T-cell (primary cell): ENCODE measurements at regions not wholly inside any gene's neighbourhood (a gene's known extent, or its start where the extent isn't known, plus 50 kb on each side); places are given as distances from the start of the nearest gene placed in this dataset.

ENCODE experiments used
- ATAC-seq, 4 experiments: fragments of 200-7000 bp in 3 of 4; fragments of 150-1000 bp in 1 of 4; cut with Tn5 transposase; replicated peaks in 1 of 4; 1 replicate in 3 of 4; 2 replicates in 1 of 4; pipeline ENCODE4 v1.10.0; 2021; ENCODE audit warnings: moderate library complexity in 3 of 4, mild to moderate bottlenecking in 2 of 4, moderate number of reproducible peaks in 1 of 4
- CTCF ChIA-PET, 2 donors: fragments of 300-600 bp; sonication (Branson Sonifier 250); formaldehyde crosslinking; loops; one replicate each; lab custom pipeline; 2022; ENCODE audit warnings: antibody characterized with exemption in 2 of 2; lab: Charles Lee
- POLR2A ChIA-PET, 2 donors: fragments of 300-600 bp; sonication (Branson Sonifier 250); formaldehyde crosslinking; loops; one replicate each; lab custom pipeline; 2022; ENCODE audit warnings: antibody characterized with exemption in 2 of 2; lab: Charles Lee
- DNase-seq, 35 experiments: peaks; one replicate each; pipeline versions ENCODE4 v3.0.0 to v3.0.0-alpha.2; 2013 to 2023
- H3K27ac ChIP-seq: one replicate; pipeline ENCODE4 v1.5.1; 2013; ENCODE audit warnings: low read length
- H3K27me3 ChIP-seq, 2 experiments: replicated peaks in 1 of 2; 1 replicate in 1 of 2; 2 replicates in 1 of 2; pipeline versions ENCODE4 v1.6.1 to v1.7.0; 2013; ENCODE audit warnings: low read length in 1 of 2, mixed read lengths in 1 of 2; ENCODE audit not compliant: control insufficient read depth in 2 of 2, insufficient read depth in 2 of 2; ENCODE audit errors: extremely low read depth in 1 of 2
- H3K36me3 ChIP-seq, 2 donors: 1 replicate in 1 of 2; 2 replicates in 1 of 2; pipeline versions ENCODE4 v1.6.1 to v1.7.0; 2013; ENCODE audit warnings: low read length in 1 of 2; ENCODE audit not compliant: control insufficient read depth in 2 of 2, insufficient read depth in 1 of 2; ENCODE audit errors: extremely low read depth in 1 of 2
- H3K4me1 ChIP-seq, 2 experiments: 1 replicate in 1 of 2; 2 replicates in 1 of 2; pipeline versions ENCODE4 v1.6.1 to v1.7.0; 2013; ENCODE audit warnings: low read length in 2 of 2, mixed read lengths in 1 of 2; ENCODE audit not compliant: insufficient read depth in 2 of 2, control insufficient read depth in 1 of 2; ENCODE audit errors: extremely low read depth in 1 of 2
- H3K4me3 ChIP-seq, 2 donors: 1 replicate in 1 of 2; 2 replicates in 1 of 2; pipeline versions ENCODE4 v1.5.1 to v1.7.0; 2013; ENCODE audit warnings: mild to moderate bottlenecking in 2 of 2, low read length in 1 of 2, moderate library complexity in 1 of 2; ENCODE audit not compliant: control insufficient read depth in 1 of 2; ENCODE audit errors: extremely low read depth in 1 of 2
- H3K9me3 ChIP-seq: 2 replicates; pipeline ENCODE4 v1.7.0; 2013
- H3K27ac Mint-ChIP-seq, 2 donors: one replicate each; pipeline ENCODE4 v1.8.0; 2020 to 2021; ENCODE audit warnings: mild to moderate bottlenecking in 2 of 2, mixed read lengths in 2 of 2
- H3K27me3 Mint-ChIP-seq, 2 donors: one replicate each; pipeline ENCODE4 v1.8.0; 2021 to 2022; ENCODE audit warnings: mixed read lengths in 2 of 2
- H3K36me3 Mint-ChIP-seq: one replicate; pipeline ENCODE4 v1.8.0; 2021; ENCODE audit warnings: mixed read lengths
- H3K4me1 Mint-ChIP-seq, 3 donors: one replicate each; pipeline ENCODE4 v1.8.0; 2020 to 2022; ENCODE audit warnings: mixed read lengths in 3 of 3, mild to moderate bottlenecking in 1 of 3
- H3K4me3 Mint-ChIP-seq, 3 donors: one replicate each; pipeline ENCODE4 v1.8.0; 2020 to 2022; ENCODE audit warnings: mild to moderate bottlenecking in 3 of 3, mixed read lengths in 3 of 3, moderate library complexity in 3 of 3
- H3K9me3 Mint-ChIP-seq, 3 donors: one replicate each; pipeline ENCODE4 v1.8.0; 2020 to 2022; ENCODE audit warnings: mixed read lengths in 3 of 3
- WGBS: methylation state at CpG from one replicate; pipeline ENCODE4 v1.1.5; 2013; ENCODE audit warnings: missing lambda C conversion rate; ENCODE audit not compliant: insufficient coverage; 5-methylcytosine and 5-hydroxymethylcytosine counted together

GRCh38 chr1:200265104-200265503 lies 144.7 kb downstream of the ZNF281 start:
- no peak overlapping the region for H3K27ac ChIP-seq
- POLR2A ChIA-PET, result no interaction called here
- H3K36me3 Mint-ChIP-seq, result no peaks in the 10 kb centered on the region

GRCh38 chr1:200263203-200263602 lies 146.6 kb downstream of the ZNF281 start:
- H3K9me3 Mint-ChIP-seq, result no peaks in the 10 kb centered on the region
- H3K27ac Mint-ChIP-seq, result no peak overlapping the region
- H3K27me3 Mint-ChIP-seq, result no peaks in the 10 kb centered on the region
- H3K4me1 Mint-ChIP-seq, result peaks cover 0 to 5% (median 0%) of the 10 kb centered on the region in 3 donors
- Histone ChIP-seq H3K4me3 (no peak overlapping the region), H3K27me3 (no peaks in the 10 kb centered on the region), H3K9me3 (no peaks in the 10 kb centered on the region), H3K4me1 (no peaks in the 10 kb centered on the region), H3K27ac (no peak overlapping the region), H3K36me3 (no peaks in the 10 kb centered on the region)
- no peaks in the 10 kb centered on the region for H3K36me3 Mint-ChIP-seq
- ChIA-PET CTCF (interaction anchor here in 1 of 2 donors (0.6 kb wide), 1 partner anchor 737 kb away, joined by 5 read pairs; no protein-coding TSS in a partner anchor), POLR2A (no interaction called here)
- DNase-seq (no peak), ATAC-seq (no peak)
- H3K4me3 Mint-ChIP-seq, result no peak overlapping the region
- WGBS, result no CpG with 5 or more reads among the region's 3 CpGs

More at GRCh38 chr1:200265104-200265503, 144.7 kb downstream of the ZNF281 start:
- ATAC-seq (no peak), DNase-seq (no peak)
- Mint-ChIP-seq H3K27me3 (no peaks in the 10 kb centered on the region), H3K27ac (no peak overlapping the region), H3K9me3 (no peaks in the 10 kb centered on the region), H3K4me3 (no peak overlapping the region), H3K4me1 (peaks cover 0 to 5% (median 0%) of the 10 kb centered on the region in 3 donors)
- H3K4me1 ChIP-seq, result no peaks in the 10 kb centered on the region
- no peaks in the 10 kb centered on the region for H3K27me3 ChIP-seq
- no CpG with 5 or more reads among the region's 1 CpG for WGBS
- CTCF ChIA-PET, result no interaction called here
- H3K36me3 ChIP-seq, result no peaks in the 10 kb centered on the region
- no peaks in the 10 kb centered on the region for H3K9me3 ChIP-seq
- H3K4me3 ChIP-seq, result no peak overlapping the region

- ATAC-seq, result no peak
- POLR2A ChIA-PET, result no interaction called here
- CTCF ChIA-PET, result no interaction called here
- H3K27ac Mint-ChIP-seq, result no peak overlapping the region
- no peak overlapping the region for H3K27ac ChIP-seq
- H3K9me3 ChIP-seq, result no peaks in the 10 kb centered on the region
- H3K27me3 ChIP-seq, result no peaks in the 10 kb centered on the region
- H3K36me3 Mint-ChIP-seq, result no peaks in the 10 kb centered on the region
- 64% methylated on average over 2 of the region's 7 CpGs for WGBS
- H3K4me1 ChIP-seq, result no peaks in the 10 kb centered on the region
- H3K4me3 Mint-ChIP-seq, result no peak overlapping the region
- H3K9me3 Mint-ChIP-seq, result no peaks in the 10 kb centered on the region
- DNase-seq, result no peak
- no peaks in the 10 kb centered on the region for H3K27me3 Mint-ChIP-seq
- no peak overlapping the region for H3K4me3 ChIP-seq
- peaks cover 0 to 5% (median 0%) of the 10 kb centered on the region in 3 donors for H3K4me1 Mint-ChIP-seq
- no peaks in the 10 kb centered on the region for H3K36me3 ChIP-seq
Observed at GRCh38 chr1:200262326-200262965, 147.4 kb downstream of the ZNF281 start.

DNA sequence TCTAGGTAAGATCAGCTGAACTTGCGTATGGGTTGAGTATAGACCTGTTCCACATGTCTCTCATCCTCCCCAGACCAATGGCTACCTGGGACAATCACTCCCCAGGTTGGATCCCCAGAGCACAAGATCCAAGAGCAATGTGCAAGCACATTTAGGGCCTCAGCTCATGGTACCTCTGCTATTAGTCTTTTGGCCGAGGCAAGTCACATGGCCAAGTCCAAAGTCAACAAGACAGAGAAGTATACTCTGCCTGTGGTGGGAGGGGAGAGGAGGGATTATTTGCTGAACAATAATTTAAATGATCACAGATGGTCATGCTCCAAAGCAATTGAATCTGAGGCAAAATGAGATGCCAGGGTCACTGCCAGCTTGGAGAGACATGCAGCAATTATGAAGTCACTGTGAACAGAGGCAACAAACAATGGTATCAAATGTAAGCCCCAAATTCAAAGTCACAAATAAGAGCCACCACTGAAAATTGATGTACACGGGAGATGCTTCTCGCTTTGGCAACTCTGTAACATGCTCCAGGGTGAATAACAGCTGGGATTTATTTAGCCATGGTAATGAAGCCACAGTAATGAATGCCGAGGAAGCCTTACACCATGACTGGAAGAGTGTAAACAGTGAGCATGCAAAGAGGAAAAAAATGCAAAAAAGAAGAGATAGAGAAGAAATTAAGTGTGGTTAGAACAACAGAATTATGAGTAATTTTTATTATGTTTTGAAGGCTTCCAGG lies 149.1 kb downstream of the ZNF281 start:
- Mint-ChIP-seq H3K36me3 (no peaks in the 10 kb centered on the region), H3K4me3 (no peak overlapping the region), H3K27ac (no peak overlapping the region), H3K9me3 (no peaks in the 10 kb centered on the region), H3K27me3 (peaks cover 0 to 4% of the 10 kb centered on the region in 2 donors), H3K4me1 (peaks cover 0 to 5% (median 0%) of the 10 kb centered on the region in 3 donors)
- Histone ChIP-seq H3K27ac (no peak overlapping the region), H3K4me1 (no peaks in the 10 kb centered on the region), H3K27me3 (no peaks in the 10 kb centered on the region), H3K4me3 (no peak overlapping the region), H3K36me3 (no peaks in the 10 kb centered on the region), H3K9me3 (no peaks in the 10 kb centered on the region)
- ChIA-PET CTCF (interaction anchor here in 1 of 2 donors (0.5 kb wide), 1 partner anchor 11 kb away, joined by 5 read pairs; no protein-coding TSS in a partner anchor), POLR2A (no interaction called here)
- DNase-seq, result no peak
- no peak for ATAC-seq
- WGBS, result 100% methylated on average over 3 of the region's 5 CpGs

- no peak overlapping the region for H3K27ac Mint-ChIP-seq
- ChIA-PET POLR2A (no interaction called here), CTCF (interaction anchor here (0.6 to 1.3 kb wide), 3 partner anchors 227 to 561 kb away, joined by 3 to 8 read pairs (median 7); no protein-coding TSS in a partner anchor)
- no peaks in the 10 kb centered on the region for H3K9me3 ChIP-seq
- no peak overlapping the region for H3K27ac ChIP-seq
- H3K9me3 Mint-ChIP-seq, result no peaks in the 10 kb centered on the region
- peaks cover 0 to 4% of the 10 kb centered on the region in 2 donors for H3K27me3 Mint-ChIP-seq
- WGBS, result no CpG with 5 or more reads among the region's 10 CpGs
- H3K36me3 Mint-ChIP-seq, result no peaks in the 10 kb centered on the region
- no peak overlapping the region for H3K4me3 Mint-ChIP-seq
- H3K4me1 Mint-ChIP-seq, result peaks cover 0 to 5% (median 0%) of the 10 kb centered on the region in 3 donors
- ATAC-seq (peak in 2 of 4 experiments; percentile 53 to 54), DNase-seq (peak in 5 of 35 experiments; percentile 1 to 40 (median 5))
- H3K36me3 ChIP-seq, result no peaks in the 10 kb centered on the region
- H3K4me1 ChIP-seq, result no peaks in the 10 kb centered on the region
- no peaks in the 10 kb centered on the region for H3K27me3 ChIP-seq
- no peak overlapping the region for H3K4me3 ChIP-seq
Observed at GRCh38 chr1:200258447-200259375, 151.1 kb downstream of the ZNF281 start.

GRCh38 chr1:200257235-200257634 lies 152.6 kb downstream of the ZNF281 start:
- Histone ChIP-seq H3K9me3 (no peaks in the 10 kb centered on the region), H3K36me3 (no peaks in the 10 kb centered on the region), H3K4me1 (no peaks in the 10 kb centered on the region), H3K27me3 (no peaks in the 10 kb centered on the region), H3K27ac (no peak overlapping the region), H3K4me3 (no peak overlapping the region)
- Mint-ChIP-seq H3K4me3 (no peak overlapping the region), H3K27ac (no peak overlapping the region), H3K4me1 (peaks cover 0 to under 1% (median 0%) of the 10 kb centered on the region in 3 donors), H3K27me3 (peaks cover 0 to 4% of the 10 kb centered on the region in 2 donors), H3K36me3 (no peaks in the 10 kb centered on the region), H3K9me3 (no peaks in the 10 kb centered on the region)
- DNase-seq (no peak), ATAC-seq (no peak)
- ChIA-PET POLR2A (no interaction called here), CTCF (interaction anchor here in 1 of 2 donors (1.3 kb wide), 1 partner anchor 226 kb away, joined by 3 read pairs; no protein-coding TSS in a partner anchor)
- WGBS, result 96% methylated on average over 8 of the region's 10 CpGs
